HG03045 (cell line): ENCODE measurements at regions not wholly inside any gene's neighbourhood (a gene's known extent, or its start where the extent isn't known, plus 50 kb on each side); places are given as distances from the start of the nearest gene placed in this dataset.

Experiments
- ATAC-seq: cut with Tn5 transposase; IDR thresholded peaks from one replicate; pipeline ENCODE4 v1.9.1; 2021; ENCODE audit warnings: mild to moderate bottlenecking, moderate library complexity; ENCODE audit not compliant: unreplicated experiment

- ATAC-seq = no peak
These were observed 868.9 kb downstream of the EPHA7 start for GRCh38 chr6:92550501-92550900.

GRCh38 chr6:92545861-92546260 is 873.5 kb downstream of the EPHA7 start:
- ATAC-seq = no peak

GRCh38 chr6:92541448-92542060 is 877.8 kb downstream of the EPHA7 start:
- ATAC-seq = no peak

- ATAC-seq = no peak
These were observed 880.4 kb downstream of the EPHA7 start for GRCh38 chr6:92538926-92539325.

GRCh38 chr6:92538275-92538674 is 881.1 kb downstream of the EPHA7 start:
- no peak for ATAC-seq

- no peak for ATAC-seq
These were observed 885.2 kb downstream of the EPHA7 start for GRCh38 chr6:92534109-92534508.

- no peak for ATAC-seq
These were observed 896.8 kb downstream of the EPHA7 start for GRCh38 chr6:92522589-92522988.

- ATAC-seq = no peak
These were observed 897.8 kb downstream of the EPHA7 start for GRCh38 chr6:92521553-92521952.

GRCh38 chr6:92510137-92510536 is 909.2 kb downstream of the EPHA7 start:
- ATAC-seq = no peak

GRCh38 chr6:92507552-92507951 is 911.8 kb downstream of the EPHA7 start:
- ATAC-seq = no peak

GRCh38 chr6:92504509-92504908 is 914.9 kb downstream of the EPHA7 start:
- ATAC-seq = no peak

GRCh38 chr6:92497281-92497680 is 922.1 kb downstream of the EPHA7 start:
- ATAC-seq = no peak

GRCh38 chr6:92496527-92496926 is 922.8 kb downstream of the EPHA7 start:
- no peak for ATAC-seq

GRCh38 chr6:92495242-92495641 is 924.1 kb downstream of the EPHA7 start:
- ATAC-seq = no peak

- ATAC-seq = no peak
These were observed 933.9 kb downstream of the EPHA7 start for GRCh38 chr6:92485487-92485886.

- ATAC-seq = no peak
These were observed 939.5 kb downstream of the EPHA7 start for GRCh38 chr6:92479831-92480230.

GRCh38 chr6:92473056-92473455 is 946.3 kb downstream of the EPHA7 start:
- ATAC-seq = no peak

GRCh38 chr6:92469186-92469828 is 950.1 kb downstream of the EPHA7 start:
- ATAC-seq = no peak

GRCh38 chr6:92468066-92468465 is 951.3 kb downstream of the EPHA7 start:
- ATAC-seq = no peak

- ATAC-seq = no peak
These were observed 959.2 kb downstream of the EPHA7 start for GRCh38 chr6:92460133-92460532.

- no peak for ATAC-seq
These were observed 959.8 kb downstream of the EPHA7 start for GRCh38 chr6:92459606-92460005.

- ATAC-seq = no peak
These were observed 973.3 kb downstream of the EPHA7 start for GRCh38 chr6:92446052-92446451.

GRCh38 chr6:92433911-92434310 is 985.4 kb downstream of the EPHA7 start:
- no peak for ATAC-seq
